Peyer's patch (tissue), 4 donors: ENCODE measurements at regions not wholly inside any gene's neighbourhood (a gene's known extent, or its start where the extent isn't known, plus 50 kb on each side); places are given as distances from the start of the nearest gene placed in this dataset.

Source experiments
- DNase-seq, 3 donors: peaks; one replicate each; pipeline ENCODE4 v3.0.0-alpha.2; 2017 to 2019
- H3K27ac ChIP-seq, 4 donors: fragments of 200-600 bp; sonication (generic); one replicate each; pipeline ENCODE4 v1.5.1; 2016 to 2019
- H3K27me3 ChIP-seq, 2 donors: fragments of 200-600 bp; sonication (generic); one replicate each; pipeline ENCODE4 v1.5.1; 2019
- H3K36me3 ChIP-seq, 3 donors: fragments of 200-600 bp; sonication (generic); one replicate each; pipeline ENCODE4 v1.5.1; 2016 to 2019
- H3K4me1 ChIP-seq, 4 donors: fragments of 200-600 bp; sonication (generic); one replicate each; pipeline ENCODE4 v1.5.1; 2016 to 2019
- H3K4me3 ChIP-seq, 4 donors: fragments of 200-600 bp; sonication (generic); 1 replicate in 3 of 4; 2 replicates in 1 of 4; pipeline ENCODE4 v1.5.1; 2016 to 2019; ENCODE audit warnings: mild to moderate bottlenecking in 1 of 4
- H3K9me3 ChIP-seq, 4 donors: fragments of 200-600 bp; sonication (generic); one replicate each; pipeline ENCODE4 v1.5.1; 2016 to 2019; ENCODE audit warnings: mild to moderate bottlenecking in 1 of 4
- CTCF ChIP-seq, 6 experiments: fragments of 450-650 bp in 4 of 6; fragments of 200-600 bp in 2 of 6; sonication (generic) in 1 of 6; IDR thresholded peaks; one replicate each; pipeline ENCODE4 v1.5.1; 2017 to 2019; ENCODE audit warnings: antibody characterized with exemption in 6 of 6, mild to moderate bottlenecking in 3 of 6, moderate library complexity in 1 of 6
- POLR2A ChIP-seq, 2 donors: fragments of 450-650 bp; IDR thresholded peaks; one replicate each; pipeline ENCODE4 v1.5.1; 2017; ENCODE audit warnings: antibody characterized with exemption in 2 of 2, mild to moderate bottlenecking in 2 of 2, moderate library complexity in 2 of 2

- DNase-seq: no peak
- TF ChIP-seq CTCF (IDR thresholded peaks at IDR 0.05): no peak
- TF ChIP-seq POLR2A (IDR thresholded peaks at IDR 0.05): no peak
- Histone ChIP-seq H3K27ac (no peak overlapping the region), H3K27me3 (no peaks in the 10 kb centered on the region), H3K4me1 (no peaks in the 10 kb centered on the region), H3K4me3 (no peak overlapping the region), H3K9me3 (no peaks in the 10 kb centered on the region), H3K36me3 (no peaks in the 10 kb centered on the region)
Observed at GRCh38 chr9:31355159-31355882, 1029.1 kb upstream of the ACO1 start.

- H3K4me3 ChIP-seq: no peak overlapping the region
- no peak for TF ChIP-seq POLR2A (IDR thresholded peaks at IDR 0.05)
- TF ChIP-seq CTCF (IDR thresholded peaks at IDR 0.05): no peak
- no peak overlapping the region for H3K27ac ChIP-seq
- H3K4me1 ChIP-seq: no peaks in the 10 kb centered on the region
- H3K9me3 ChIP-seq: no peaks in the 10 kb centered on the region
- no peaks in the 10 kb centered on the region for H3K27me3 ChIP-seq
- no peaks in the 10 kb centered on the region for H3K36me3 ChIP-seq
- no peak for DNase-seq
Observed at GRCh38 chr9:31355965-31356364, 1028.5 kb upstream of the ACO1 start.

GRCh38 chr9:31359071-31359470 is 1025.4 kb upstream of the ACO1 start:
- no peak overlapping the region for H3K4me3 ChIP-seq
- no peak overlapping the region for H3K27ac ChIP-seq
- TF ChIP-seq POLR2A (IDR thresholded peaks at IDR 0.05) (no peak), CTCF (IDR thresholded peaks at IDR 0.05) (no peak)
- no peaks in the 10 kb centered on the region for H3K27me3 ChIP-seq
- H3K36me3 ChIP-seq: no peaks in the 10 kb centered on the region
- H3K9me3 ChIP-seq: no peaks in the 10 kb centered on the region
- no peaks in the 10 kb centered on the region for H3K4me1 ChIP-seq
- no peak for DNase-seq

- Histone ChIP-seq H3K27ac (no peak overlapping the region), H3K9me3 (no peaks in the 10 kb centered on the region), H3K36me3 (no peaks in the 10 kb centered on the region), H3K27me3 (no peaks in the 10 kb centered on the region), H3K4me3 (no peak overlapping the region), H3K4me1 (no peaks in the 10 kb centered on the region)
- no peak for TF ChIP-seq CTCF (IDR thresholded peaks at IDR 0.05)
- TF ChIP-seq POLR2A (IDR thresholded peaks at IDR 0.05): no peak
- DNase-seq: no peak
Observed at GRCh38 chr9:31364171-31364570, 1020.3 kb upstream of the ACO1 start.

- no peaks in the 10 kb centered on the region for H3K36me3 ChIP-seq
- TF ChIP-seq POLR2A (IDR thresholded peaks at IDR 0.05) (no peak), CTCF (IDR thresholded peaks at IDR 0.05) (no peak)
- no peak for DNase-seq
- H3K4me1 ChIP-seq: no peaks in the 10 kb centered on the region
- no peaks in the 10 kb centered on the region for H3K27me3 ChIP-seq
- no peak overlapping the region for H3K4me3 ChIP-seq
- H3K9me3 ChIP-seq: no peaks in the 10 kb centered on the region
- H3K27ac ChIP-seq: no peak overlapping the region
Observed at GRCh38 chr9:31372799-31373587, 1011.5 kb upstream of the ACO1 start.
